K562 (cell line): ENCODE measurements at regions not wholly inside any gene's neighbourhood (a gene's known extent, or its start where the extent isn't known, plus 50 kb on each side); places are given as distances from the start of the nearest gene placed in this dataset.
A peak's percentile ranks its signal among the peaks of the same experiment; 100 is the strongest.

Source experiments
- ARID4B ChIP-seq: sonication (generic); formaldehyde crosslinking; IDR thresholded peaks from 2 replicates; pipeline ENCODE4 v1.8.0; 2022; ENCODE audit warnings: mild to moderate bottlenecking, missing genetic modification reagents
- BACH1 ChIP-seq: fragments of 200-800 bp; sonication (Bioruptor generic); IDR thresholded peaks from 2 replicates; pipeline ENCODE4 v1.6.1; 2016; ENCODE audit warnings: missing genetic modification characterization, missing compliant biosample characterization
- DPF2 ChIP-seq: fragments of 450-650 bp; IDR thresholded peaks from 2 replicates; pipeline ENCODE4 v1.6.1; 2016
- EP400 ChIP-seq: fragments of 450-650 bp; IDR thresholded peaks from 2 replicates; pipeline ENCODE4 v1.6.1; 2017; ENCODE audit warnings: antibody characterized with exemption, mild to moderate bottlenecking, moderate library complexity
- ERF ChIP-seq: fragments of 450-650 bp; formaldehyde crosslinking; IDR thresholded peaks from 2 replicates; pipeline ENCODE4 v1.4.0; 2020; ENCODE audit warnings: mild to moderate bottlenecking, mixed read lengths
- ETV5 ChIP-seq: sonication (generic); formaldehyde crosslinking; IDR thresholded peaks from 2 replicates; pipeline ENCODE4 v1.4.0; 2020; ENCODE audit warnings: low read depth, mild to moderate bottlenecking, missing genetic modification reagents
- GTF2E2 ChIP-seq: fragments of 200-800 bp; sonication (Bioruptor generic); IDR thresholded peaks from 2 replicates; pipeline ENCODE4 v1.6.1; 2016; ENCODE audit warnings: missing genetic modification characterization, missing compliant biosample characterization
- HINFP ChIP-seq: fragments of 450-650 bp; conservative IDR thresholded peaks from 2 replicates; pipeline ENCODE4 v1.6.1; 2016; ENCODE audit warnings: missing genetic modification characterization, low read depth, mild to moderate bottlenecking, control low read depth, missing compliant biosample characterization
- KLF1 ChIP-seq: fragments of 450-650 bp; IDR thresholded peaks from 2 replicates; pipeline ENCODE4 v1.6.1; 2016; ENCODE audit warnings: missing genetic modification characterization, missing compliant biosample characterization
- MCM7 ChIP-seq, 2 experiments: fragments of 450-650 bp; IDR thresholded peaks; 2 replicates each; pipeline ENCODE4 v1.6.1; 2016 to 2018
- MECOM ChIP-seq: fragments of 250-450 bp; sonication (Bioruptor Pico); IDR thresholded peaks from 2 replicates; pipeline ENCODE4 v1.8.0; 2022; ENCODE audit warnings: inconsistent platforms
- MTA1 ChIP-seq: fragments of 450-650 bp; IDR thresholded peaks from 2 replicates; pipeline ENCODE4 v1.6.1; 2017; ENCODE audit warnings: borderline replicate concordance
- NFIC ChIP-seq: fragments of 450-650 bp; IDR thresholded peaks from 2 replicates; pipeline ENCODE4 v1.6.1; 2017; ENCODE audit warnings: mild to moderate bottlenecking, inconsistent platforms
- PHB ChIP-seq: fragments of 250-450 bp; sonication (Bioruptor Pico); IDR thresholded peaks from 2 replicates; pipeline ENCODE4 v1.5.0; 2021
- POLR3A ChIP-seq: IDR thresholded peaks from 2 replicates; pipeline ENCODE4 v1.6.1; 2011; ENCODE audit warnings: borderline replicate concordance, mild to moderate bottlenecking, moderate library complexity; ENCODE audit not compliant: insufficient read length, insufficient read depth; ENCODE audit errors: extremely low read depth
- SPI1 ChIP-seq: IDR thresholded peaks from 2 replicates; pipeline ENCODE4 v1.6.1; 2011; ENCODE audit warnings: low read depth, low read length, control low read depth, borderline replicate concordance
- ZNF354B ChIP-seq: fragments of 250-450 bp; sonication (Bioruptor Pico); IDR thresholded peaks from 2 replicates; pipeline ENCODE4 v1.4.0; 2020
- ZNF561 ChIP-seq: fragments of 450-650 bp; formaldehyde crosslinking; conservative IDR thresholded peaks from 2 replicates; pipeline ENCODE4 v1.4.0; 2020; ENCODE audit warnings: mild to moderate bottlenecking, moderate library complexity
- ZNF668 ChIP-seq: fragments of 250-450 bp; sonication (Bioruptor Pico); IDR thresholded peaks from 2 replicates; pipeline ENCODE4 v1.8.0; 2022; ENCODE audit warnings: mild to moderate bottlenecking, inconsistent platforms
- ZNF707 ChIP-seq: fragments of 250-450 bp; sonication (Bioruptor Pico); conservative IDR thresholded peaks from 2 replicates; pipeline ENCODE4 v1.8.0; 2022; ENCODE audit warnings: inconsistent platforms, mild to moderate bottlenecking, moderate library complexity
- ZNF79 ChIP-seq: fragments of 250-450 bp; sonication (Bioruptor Pico); IDR thresholded peaks from 2 replicates; pipeline ENCODE4 v1.4.0; 2020; ENCODE audit warnings: low read depth, mild to moderate bottlenecking, moderate library complexity
- TF ChIP-seq, protein P1 (sequence below): sonication (generic); formaldehyde crosslinking; IDR thresholded peaks from 2 replicates; pipeline ENCODE4 v1.8.0; 2022; ENCODE audit warnings: mild to moderate bottlenecking, missing genetic modification reagents

DNA sequence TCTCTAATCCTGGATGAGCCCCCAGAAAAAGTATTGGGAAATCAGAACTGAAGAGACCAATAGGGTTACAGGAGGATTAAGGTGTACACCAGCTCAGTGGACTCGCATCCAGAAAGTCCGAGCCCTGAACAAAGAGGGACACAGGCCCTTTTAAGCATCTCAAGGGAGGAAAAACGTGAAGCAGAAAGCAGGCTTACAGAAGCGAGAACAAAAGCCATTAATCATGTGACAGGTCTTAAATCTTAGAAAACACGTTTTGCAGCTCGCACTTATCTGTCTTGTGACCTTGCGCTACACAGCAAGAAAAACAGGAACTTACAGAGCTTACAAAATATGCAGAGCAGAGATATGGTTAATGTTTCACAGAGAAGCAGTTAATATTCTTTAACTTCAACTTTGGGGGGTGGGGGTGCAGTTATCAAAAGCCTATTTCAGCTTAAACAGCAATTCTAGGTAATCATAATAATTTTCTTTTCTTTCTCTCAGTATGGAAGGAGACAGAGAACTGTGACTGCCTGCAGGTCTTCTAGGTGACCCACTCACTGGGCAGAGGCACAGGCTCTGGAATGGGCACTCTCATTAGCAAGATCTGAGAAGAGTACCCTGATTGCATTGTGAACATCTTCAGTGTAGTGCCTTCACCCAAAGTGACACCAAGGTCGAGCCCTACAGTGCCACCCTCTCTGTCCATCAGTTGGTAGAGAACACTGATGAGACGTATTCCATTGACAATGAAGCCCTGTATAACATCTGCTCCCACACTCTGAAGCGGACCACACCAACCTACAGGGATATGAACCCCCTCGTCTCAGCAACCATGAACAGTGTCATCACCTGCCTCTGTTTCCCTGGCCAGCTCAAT, 65.0 kb upstream of the MOCS1 start (continued):
- no peak for TF ChIP-seq ARID4B (CRISPR knock-in tag)
- TF ChIP-seq KLF1 (tag): peak; percentile 37; the same call in 1 of the 2 replicates
- TF ChIP-seq BACH1 (tag): no peak; the same call in 1 of the 2 replicates
- TF ChIP-seq DPF2: peak; percentile 95
- 0 out of 2 replicates have a peak, but pooled peaks have one; percentile 75 for TF ChIP-seq GTF2E2 (tag)
- TF ChIP-seq MTA1: peak; percentile 47; the same call in 1 of the 2 replicates
- TF ChIP-seq ZNF354B: peak; percentile 77; the same call in 1 of the 2 replicates
- TF ChIP-seq ETV5: peak; percentile 63
- no peak for TF ChIP-seq SPI1
- no peak for TF ChIP-seq MCM7 (IDR thresholded peaks at IDR 0.05)
- TF ChIP-seq PHB (CRISPR knock-in tag): no peak
- peak; percentile 67; the same call in 1 of the 2 replicates for TF ChIP-seq ZNF668 (CRISPR knock-in tag)
- 0 out of 2 replicates have a peak, but pooled peaks have one; percentile 60 for TF ChIP-seq MECOM (CRISPR knock-in tag)
- TF ChIP-seq EP400: 0 out of 2 replicates have a peak, but pooled peaks have one; percentile 47
- TF ChIP-seq, protein P1, sequence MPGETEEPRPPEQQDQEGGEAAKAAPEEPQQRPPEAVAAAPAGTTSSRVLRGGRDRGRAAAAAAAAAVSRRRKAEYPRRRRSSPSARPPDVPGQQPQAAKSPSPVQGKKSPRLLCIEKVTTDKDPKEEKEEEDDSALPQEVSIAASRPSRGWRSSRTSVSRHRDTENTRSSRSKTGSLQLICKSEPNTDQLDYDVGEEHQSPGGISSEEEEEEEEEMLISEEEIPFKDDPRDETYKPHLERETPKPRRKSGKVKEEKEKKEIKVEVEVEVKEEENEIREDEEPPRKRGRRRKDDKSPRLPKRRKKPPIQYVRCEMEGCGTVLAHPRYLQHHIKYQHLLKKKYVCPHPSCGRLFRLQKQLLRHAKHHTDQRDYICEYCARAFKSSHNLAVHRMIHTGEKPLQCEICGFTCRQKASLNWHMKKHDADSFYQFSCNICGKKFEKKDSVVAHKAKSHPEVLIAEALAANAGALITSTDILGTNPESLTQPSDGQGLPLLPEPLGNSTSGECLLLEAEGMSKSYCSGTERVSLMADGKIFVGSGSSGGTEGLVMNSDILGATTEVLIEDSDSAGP (CRISPR knock-in tag): peak; percentile 54; the same call in 1 of the 2 replicates
- no peak for TF ChIP-seq ZNF561 (CRISPR knock-in tag)
- no peak for TF ChIP-seq ERF (CRISPR knock-in tag)
- TF ChIP-seq ZNF79: peak; percentile 95
- no peak for TF ChIP-seq POLR3A
- TF ChIP-seq ZNF707 (CRISPR knock-in tag): 0 out of 2 replicates have a peak, but pooled peaks have one; percentile 56
- TF ChIP-seq NFIC: peak; percentile 75
- peak; percentile 51 for TF ChIP-seq HINFP (tag)
